ENCODE measurements at regions not wholly inside any gene's neighbourhood (a gene's known extent, or its start where the extent isn't known, plus 50 kb on each side); places are given as distances from the start of the nearest gene placed in this dataset.

GRCh38 chr18:51824746-51825145 is 515.3 kb upstream of the DCC start (continued):
- no peak for TF ChIP-seq CHD7 (IDR thresholded peaks at IDR 0.05; ENCODE audit: insufficient replicate concordance, low read length)
- TF ChIP-seq TEAD4 (IDR thresholded peaks at IDR 0.05; ENCODE audit: low read depth, low read length): no peak
- no peak for TF ChIP-seq TAF1 (IDR thresholded peaks at IDR 0.05; ENCODE audit: low read depth, low read length)
- no peak for TF ChIP-seq RXRA (IDR thresholded peaks at IDR 0.05; ENCODE audit: insufficient read depth, low read depth, low read length)
- no peak for TF ChIP-seq CTCF (IDR thresholded peaks at IDR 0.05; ENCODE audit: control extremely low read depth in 1 of 3, insufficient read depth in 1 of 3, low read depth in 1 of 3, low read length in 3 of 3)
- TF ChIP-seq, protein P1, sequence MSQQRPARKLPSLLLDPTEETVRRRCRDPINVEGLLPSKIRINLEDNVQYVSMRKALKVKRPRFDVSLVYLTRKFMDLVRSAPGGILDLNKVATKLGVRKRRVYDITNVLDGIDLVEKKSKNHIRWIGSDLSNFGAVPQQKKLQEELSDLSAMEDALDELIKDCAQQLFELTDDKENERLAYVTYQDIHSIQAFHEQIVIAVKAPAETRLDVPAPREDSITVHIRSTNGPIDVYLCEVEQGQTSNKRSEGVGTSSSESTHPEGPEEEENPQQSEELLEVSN (IDR thresholded peaks at IDR 0.05): no peak
- no peak for TF ChIP-seq FOSL1 (IDR thresholded peaks at IDR 0.05; ENCODE audit: insufficient read depth, low read depth, low read length)
- TF ChIP-seq SP4 (IDR thresholded peaks at IDR 0.05; ENCODE audit: low read length): no peak
- TF ChIP-seq CTBP2 (IDR thresholded peaks at IDR 0.05; ENCODE audit: borderline replicate concordance, insufficient read depth, insufficient read length, low read length): no peak
